Right kidney (tissue), 1 donor: ENCODE measurements at regions not wholly inside any gene's neighbourhood (a gene's known extent, or its start where the extent isn't known, plus 50 kb on each side); places are given as distances from the start of the nearest gene placed in this dataset.
"Not testable (repeated sequence)": the region's sequence is repeated elsewhere in the genome, so short reads cannot be mapped to it uniquely, and the experiment has no call there.

Experiments
- DNase-seq: peaks from one replicate; pipeline ENCODE4 v3.0.0-alpha.2; 2016

DNA sequence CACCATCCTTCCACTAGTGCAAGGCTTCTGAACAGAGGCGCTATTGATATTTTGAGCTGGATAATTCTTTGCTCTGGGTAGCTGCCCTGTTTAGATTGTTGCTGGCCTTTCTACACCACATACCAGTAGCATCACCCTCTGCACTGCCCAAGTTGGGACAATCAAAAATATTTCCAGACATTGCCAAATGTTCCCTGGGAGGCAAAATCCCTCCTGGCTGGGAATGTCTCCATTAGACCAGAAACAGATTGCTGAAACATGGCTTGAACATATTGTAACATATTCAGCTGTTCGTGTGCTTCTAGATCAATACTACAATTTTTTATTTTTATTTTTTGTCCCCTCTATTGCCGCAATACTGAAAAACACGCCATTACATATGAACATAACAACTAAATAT is 174.6 kb downstream of the ABCA8 start:
- DNase-seq = no peak

DNA sequence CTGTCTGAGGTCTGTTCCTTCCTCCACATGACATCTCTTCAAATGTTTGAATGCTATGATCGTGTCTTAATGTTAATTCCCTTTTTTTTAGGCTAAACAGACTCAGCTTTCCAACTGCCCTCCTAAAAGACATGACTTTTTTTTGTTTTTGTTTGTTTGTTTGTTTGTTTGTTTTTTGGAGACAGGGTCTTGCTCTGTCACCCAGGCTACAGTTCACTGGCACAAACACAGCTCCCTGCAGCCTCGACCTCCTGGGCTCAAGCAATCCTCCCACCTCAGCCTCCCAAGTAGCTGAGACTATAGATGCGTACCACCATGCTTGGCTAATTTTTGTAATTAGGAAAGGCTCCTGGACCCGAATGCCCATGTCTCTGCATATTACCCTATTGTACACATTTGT is 176.5 kb downstream of the ABCA8 start:
- no peak for DNase-seq

DNA sequence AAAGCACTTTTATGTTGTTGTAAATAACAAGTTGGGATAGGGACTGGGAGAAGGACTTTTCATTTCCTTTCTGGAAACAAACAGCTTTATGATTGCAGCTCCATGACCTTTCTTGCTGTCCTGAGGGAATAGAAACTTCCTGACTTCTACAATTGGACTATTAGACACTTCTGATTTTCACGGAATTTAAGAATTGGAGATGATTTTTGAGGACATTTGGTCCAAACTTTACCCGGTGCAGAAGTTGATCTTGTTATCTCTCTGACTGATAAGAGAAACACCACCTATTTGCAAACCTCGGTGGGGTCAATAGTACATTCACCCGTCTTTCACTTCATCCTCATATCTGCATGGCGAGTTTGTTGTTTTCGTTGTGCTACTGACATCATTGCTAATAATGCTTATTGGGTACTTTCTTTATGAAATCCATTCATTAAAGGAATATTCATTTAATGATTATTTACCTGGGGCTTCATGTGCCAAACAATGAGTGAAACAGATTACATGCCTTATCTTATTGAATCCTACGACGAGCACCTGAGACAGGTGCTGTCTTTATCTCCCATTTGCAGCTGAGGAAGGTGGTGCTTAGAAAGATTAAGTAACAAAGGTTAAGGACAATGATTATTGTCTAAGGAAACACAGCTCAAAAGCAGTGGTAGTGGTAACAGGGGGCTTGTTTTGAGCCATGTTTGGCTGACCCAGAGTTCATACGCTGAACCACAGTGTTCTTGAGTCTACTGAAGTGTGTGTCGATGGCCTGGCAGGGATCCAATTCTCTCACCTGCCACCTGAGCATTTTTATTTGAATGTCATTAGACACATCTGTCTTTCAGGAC is 176.9 kb upstream of the FAM20A start:
- DNase-seq = no peak

DNA sequence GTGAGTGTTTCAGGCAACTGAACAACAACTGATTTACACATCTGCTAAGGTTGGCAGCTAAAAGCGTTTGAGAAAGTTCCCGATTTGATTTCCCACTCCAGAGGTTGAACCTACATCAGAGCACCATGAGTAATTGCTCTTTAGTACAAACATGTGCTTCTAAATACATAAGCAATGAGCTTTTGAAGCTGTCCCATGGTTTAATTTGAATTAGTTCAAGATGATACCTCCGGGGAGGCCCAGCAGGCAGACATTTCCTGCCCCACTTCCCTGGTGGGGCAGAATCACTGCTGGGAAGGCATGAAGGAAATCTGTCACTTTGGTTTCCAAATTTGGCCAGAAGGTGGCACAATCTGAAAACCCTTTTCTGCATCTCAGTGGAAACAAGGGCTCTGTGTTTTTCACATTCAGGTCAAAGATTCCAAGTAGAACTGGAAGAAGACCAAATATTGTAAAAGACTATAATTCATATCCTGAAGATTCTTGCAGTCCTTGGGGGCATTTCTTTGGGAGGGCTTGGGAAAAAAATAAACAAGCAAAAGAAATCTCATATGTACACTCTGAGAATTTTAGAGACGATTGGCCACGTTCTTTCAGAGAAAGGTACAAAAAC is 176.2 kb upstream of the FAM20A start:
- DNase-seq = peak; percentile 49

DNA sequence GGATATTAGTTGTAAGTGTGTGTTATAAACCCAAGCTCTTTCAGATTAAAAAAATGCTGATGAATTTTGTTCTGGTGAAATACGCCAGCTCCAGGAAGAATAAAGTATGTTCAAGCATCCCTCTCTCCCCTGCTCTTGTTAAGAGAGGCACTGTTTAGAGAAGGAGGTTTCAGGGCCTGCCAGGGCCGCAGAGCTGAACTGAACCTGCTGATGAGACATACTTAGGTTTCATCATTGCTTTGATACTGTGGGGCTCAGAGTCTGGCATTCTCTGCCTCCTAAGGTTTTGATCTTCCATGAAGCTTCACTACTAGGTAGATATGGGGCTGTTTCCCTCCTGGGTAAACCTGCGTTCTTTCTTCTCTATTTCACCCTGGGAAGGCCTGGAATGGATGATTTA is 175.3 kb upstream of the FAM20A start:
- DNase-seq = no peak

DNA sequence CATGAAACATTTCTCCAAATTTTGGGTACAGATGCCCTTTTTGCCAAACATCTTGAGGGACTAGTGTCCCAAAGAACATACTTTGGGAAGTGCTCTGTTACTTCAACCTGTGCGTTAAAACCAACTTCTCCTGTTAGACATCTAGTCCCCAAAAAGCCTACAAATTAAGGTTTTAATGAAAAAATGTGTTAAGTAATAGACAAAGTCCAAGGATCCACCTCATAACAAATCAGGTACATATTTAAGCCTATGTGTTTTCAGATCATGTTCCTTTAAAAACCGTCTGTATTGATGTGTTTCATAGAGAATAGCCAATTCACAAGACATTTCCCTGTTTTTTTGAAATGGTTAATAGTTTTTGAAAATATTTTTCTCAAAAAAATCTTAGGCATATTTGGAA is 174.8 kb upstream of the FAM20A start:
- DNase-seq = no peak

DNA sequence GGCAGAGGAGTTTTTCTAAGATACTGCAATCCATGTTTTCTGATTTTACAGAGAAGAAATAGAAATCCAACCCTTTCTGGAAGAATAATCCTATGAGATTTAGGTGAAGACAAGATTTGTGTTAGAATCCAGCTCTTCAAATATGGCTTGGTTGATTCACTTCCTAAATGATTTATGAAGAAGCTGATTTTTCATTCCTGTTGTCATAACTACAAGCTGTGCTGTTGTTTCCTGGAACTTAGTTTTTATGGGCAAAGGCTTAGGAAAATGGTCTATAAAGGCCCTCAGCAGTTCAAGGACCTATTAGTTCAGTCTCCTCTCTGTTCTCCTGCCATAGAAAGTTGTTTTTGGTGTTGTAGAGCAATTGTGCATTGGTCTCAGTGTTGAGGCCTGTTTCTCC is 174.2 kb upstream of the FAM20A start:
- DNase-seq = no peak

DNA sequence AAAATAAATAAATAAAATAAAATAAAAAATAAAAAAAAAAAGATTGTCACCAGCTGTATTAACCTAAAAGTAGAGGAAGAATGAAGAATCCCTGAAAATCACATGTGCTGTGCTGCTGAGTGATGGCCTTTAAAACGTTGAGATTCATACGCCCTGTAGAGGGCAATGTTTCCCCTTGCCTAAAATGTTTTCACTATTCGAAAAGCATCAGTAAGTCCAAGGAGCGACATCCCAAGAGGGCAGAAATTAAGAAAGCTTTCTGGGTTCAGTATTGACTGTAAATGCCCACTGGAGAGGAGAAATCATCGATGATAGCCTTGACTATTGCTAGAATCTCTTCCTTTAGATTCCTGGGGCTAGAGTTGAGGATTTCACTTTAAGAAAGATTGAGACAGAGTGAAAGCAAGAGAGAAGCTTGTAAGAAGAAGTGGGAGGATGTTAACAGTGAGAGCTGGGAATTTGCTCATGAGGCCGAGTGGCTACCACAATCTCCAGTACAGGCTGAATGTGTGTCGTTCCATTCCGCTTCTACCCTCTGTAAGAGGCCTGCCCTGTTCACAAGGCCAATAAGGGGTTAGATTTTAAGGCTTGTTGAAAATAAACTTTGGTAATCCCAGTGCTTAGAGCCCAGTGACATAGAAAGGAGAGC is 170.8 kb upstream of the FAM20A start:
- peak; percentile 31 for DNase-seq

DNA sequence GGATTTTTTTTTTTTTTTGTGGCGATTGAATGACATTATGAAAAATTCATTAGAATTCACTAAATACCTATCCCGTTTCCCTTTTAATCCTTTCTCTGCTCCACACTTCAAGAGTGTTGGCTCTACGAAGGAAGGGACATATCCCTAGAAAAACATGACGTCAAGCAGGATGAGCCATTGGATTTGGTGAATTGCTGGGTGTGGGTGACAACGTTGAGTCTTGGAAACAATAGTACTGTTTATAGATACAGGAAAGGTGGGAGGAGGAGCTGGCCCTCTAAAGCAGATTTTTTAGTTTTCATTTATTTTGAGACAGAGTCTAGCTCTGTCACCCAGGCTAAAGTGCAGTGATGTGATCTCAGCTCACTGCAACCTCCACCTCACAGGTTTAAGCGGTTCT is 167.6 kb upstream of the FAM20A start:
- no peak for DNase-seq

DNA sequence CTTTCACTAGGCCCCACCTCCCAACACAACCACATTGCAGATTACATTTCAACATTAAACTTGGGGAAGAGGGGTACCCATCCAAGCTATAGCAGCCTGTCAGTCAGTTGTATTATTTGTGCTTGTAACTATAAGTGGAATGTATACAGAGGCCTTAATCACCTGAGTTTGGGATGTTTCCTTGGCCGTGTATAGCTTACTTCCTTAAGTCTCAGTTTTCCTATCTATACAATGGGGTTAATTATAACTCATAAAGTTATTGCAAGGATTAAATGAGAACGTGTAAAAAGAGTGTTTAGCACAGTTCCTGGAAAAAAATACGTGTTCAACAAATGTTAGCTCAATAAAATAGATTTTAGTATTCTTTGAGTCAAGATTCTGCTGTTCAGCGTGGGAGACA is 165.5 kb upstream of the FAM20A start:
- no peak for DNase-seq

DNA sequence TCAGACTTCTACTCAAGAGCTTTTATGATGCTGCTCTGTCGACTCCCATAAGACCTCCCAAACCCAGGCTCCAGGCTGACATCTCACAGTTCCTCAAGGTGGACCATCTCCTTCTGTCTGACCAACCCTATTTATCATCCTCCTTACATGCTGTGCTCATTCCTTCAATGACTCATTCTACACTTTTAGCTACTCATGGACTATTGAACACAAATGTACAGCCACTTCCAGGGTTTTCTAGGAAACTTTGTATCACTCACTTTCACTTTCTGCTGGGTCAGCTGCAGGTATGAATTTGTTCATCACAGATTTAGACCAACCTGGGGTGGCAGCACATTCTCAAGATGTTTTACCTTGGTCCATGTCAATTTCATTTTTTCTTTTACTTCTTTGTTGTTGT is 162.4 kb upstream of the FAM20A start:
- no peak for DNase-seq

DNA sequence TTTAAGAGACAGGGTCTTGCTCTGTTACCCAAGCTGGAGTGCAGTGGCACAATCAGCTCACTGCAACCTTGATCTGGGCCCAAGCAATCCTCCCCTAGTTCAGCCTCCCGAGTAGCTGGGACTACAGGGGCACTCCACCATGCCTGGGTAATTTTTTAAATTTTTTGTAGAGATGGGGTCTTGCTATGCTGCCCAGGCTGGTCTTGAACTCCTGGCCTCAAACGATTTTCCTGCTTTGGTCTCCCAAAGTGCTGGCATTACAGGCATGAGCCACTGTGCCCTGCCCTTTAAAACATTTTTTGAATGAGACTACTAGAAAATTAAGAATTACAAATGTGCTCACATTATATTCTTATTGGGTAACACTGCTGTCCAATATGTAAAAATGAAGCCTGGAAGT is 161.7 kb upstream of the FAM20A start:
- no peak for DNase-seq

DNA sequence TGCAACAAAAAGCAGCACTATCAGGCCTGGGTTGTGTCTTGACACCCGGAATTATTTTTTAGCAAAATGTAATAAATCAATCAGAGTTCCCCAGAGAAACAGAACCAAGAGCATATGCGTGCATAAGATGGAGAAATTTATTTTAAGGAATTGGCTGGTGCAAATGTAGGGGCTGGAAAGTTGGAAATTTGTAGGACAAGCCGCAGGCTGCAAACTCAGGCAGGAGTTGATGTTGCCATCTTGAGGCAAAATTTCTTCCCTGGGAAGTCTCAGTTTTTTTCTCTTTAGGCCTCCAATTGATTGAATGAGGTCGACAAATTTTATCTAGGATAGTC is 158.9 kb upstream of the FAM20A start:
- no peak for DNase-seq

DNA sequence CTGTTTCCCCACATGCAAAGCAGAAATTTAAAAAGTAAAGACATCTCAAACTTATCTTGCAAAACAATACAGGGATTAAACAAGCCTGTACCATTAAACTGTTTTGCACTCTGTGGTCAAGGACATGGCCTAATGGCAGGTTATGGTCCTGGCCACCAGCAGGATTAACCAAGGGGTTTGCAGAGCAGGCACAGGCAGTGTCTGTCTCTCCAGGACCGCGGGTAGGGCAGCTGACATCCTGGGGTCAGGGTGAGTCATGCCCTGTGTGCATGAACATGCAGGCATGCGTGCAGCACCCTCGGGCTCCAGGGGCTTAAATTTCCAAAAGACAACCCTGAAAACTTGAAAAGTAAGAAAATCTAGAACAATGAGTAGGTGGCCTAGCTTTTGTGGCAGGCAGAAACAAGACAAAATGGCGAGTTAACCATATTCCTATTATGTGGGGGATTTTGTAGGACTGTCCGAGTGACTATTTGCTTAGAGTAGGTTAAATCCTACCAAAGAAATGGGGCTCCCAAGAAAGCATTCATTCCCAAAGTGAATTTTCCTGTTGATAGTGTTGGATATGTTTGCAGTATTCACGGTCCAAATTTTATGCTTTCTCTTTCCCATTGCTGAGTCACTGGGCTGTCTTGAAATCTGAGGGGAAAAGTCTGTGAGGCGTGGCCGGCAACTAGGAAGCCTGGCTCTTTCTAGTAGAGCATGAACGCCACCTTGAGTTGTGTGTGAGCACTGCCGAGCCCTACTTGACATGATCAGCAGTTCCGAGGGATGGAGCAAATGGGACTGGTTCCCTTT is 158.4 kb upstream of the FAM20A start:
- DNase-seq = peak; percentile 70

DNA sequence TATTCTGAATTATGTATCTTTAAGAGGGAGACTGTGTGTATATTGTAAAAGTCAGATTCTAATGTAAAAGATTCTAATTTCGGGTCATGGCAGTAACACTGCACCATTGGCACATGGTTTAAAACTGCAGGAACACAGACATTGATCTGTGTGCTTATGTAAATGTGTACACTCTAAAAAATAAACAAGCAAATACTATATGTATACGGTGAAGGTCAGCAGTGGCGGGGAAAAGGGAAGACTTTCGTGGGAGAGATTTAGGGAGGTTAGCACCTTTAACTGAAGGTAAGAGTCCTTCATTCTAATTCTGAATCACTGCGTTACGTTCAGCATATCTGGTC is 157.8 kb upstream of the FAM20A start:
- no peak for DNase-seq

DNA sequence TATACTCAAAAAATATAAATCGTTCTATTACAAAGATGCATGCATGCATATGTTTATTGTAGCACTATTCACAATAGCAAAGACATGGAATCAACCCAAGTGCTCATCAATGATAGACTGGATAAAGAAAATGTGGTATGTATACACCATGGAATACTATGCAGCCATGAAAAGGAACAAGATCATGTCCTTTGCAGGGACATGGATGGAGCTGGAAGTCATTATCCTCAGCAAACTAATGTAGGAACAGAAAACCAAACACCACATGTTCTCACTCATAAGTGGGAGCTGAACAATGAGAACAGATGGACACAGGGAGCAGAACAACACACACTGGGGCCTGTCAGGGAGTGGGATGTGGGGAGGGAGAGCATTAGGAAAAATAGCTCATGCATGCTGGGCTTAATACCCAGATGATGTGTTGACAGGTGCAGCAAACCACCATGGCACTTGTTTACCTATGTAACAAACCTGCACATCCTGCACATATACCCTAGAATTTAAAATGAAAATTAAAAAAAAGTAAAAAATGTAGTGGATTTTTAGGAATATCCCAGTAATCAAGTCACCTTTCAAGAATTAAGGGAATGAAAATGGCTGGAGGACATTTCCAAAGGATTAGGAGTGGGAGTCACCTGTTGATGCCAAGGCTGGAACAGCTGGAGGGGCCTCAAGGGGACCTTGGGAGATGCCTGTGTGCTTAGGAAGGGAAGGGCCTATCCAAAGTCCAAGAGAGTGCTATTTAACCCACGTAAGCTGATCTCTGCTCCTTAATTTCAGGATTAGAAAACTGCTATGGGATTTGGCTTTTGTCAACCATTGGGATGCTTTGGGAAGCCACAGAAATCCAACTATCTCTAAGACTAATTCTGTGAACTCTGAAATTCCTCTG is 156.9 kb upstream of the FAM20A start:
- not testable (repeated sequence) for DNase-seq

DNA sequence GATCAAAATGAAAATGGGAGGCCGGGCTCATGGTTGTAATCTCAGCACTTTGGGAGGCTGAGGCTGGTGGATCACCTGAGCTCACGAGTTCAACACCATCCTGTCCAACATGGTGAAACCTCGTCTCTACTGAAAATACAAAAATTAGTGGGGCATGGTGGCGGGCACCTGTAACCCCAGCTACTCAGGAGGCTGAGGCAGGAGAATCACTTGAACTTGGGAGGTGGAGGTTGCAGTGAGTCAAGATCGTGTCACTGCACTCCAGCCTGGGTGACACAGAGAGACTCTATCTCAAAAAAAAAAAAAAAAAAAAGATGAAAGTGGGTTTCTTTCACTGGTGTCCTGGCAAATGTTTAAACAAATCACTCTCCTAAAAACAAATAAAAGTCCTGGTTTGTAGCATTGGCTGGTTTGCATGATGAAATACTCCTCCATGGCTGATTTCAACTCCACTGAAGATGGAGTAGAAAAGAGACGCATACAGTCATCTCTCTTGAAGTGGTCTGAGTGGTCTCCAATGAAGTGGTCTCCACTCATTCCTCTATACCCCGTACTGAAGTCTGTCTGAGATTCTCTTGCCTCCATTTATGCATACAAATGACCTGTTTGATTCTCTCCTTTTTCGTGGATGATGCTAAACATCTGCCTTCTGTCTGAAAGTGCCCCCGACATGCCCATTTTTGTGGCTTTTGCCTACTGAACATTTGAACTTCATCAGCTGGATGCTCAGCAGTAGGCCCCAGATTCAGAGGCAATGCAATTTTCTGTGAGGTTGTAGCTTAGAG is 153.0 kb upstream of the FAM20A start:
- no peak for DNase-seq

DNA sequence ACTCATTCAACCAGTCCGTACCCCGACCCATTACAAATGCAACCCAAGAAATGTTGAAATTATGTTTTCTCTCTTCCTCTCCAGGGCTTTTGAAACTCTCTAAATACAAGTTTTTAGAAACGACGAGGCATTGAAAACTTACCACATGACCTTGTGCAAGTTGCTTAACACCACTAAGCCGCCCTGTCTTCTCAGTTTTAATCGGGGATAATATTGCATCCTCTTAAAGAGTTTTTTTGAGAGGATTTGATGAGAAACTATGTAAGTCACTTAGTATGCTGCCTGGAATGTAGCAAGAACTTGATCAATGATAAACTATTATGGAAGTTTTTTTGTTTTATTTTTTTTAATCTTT is 149.0 kb upstream of the FAM20A start:
- no peak for DNase-seq

DNA sequence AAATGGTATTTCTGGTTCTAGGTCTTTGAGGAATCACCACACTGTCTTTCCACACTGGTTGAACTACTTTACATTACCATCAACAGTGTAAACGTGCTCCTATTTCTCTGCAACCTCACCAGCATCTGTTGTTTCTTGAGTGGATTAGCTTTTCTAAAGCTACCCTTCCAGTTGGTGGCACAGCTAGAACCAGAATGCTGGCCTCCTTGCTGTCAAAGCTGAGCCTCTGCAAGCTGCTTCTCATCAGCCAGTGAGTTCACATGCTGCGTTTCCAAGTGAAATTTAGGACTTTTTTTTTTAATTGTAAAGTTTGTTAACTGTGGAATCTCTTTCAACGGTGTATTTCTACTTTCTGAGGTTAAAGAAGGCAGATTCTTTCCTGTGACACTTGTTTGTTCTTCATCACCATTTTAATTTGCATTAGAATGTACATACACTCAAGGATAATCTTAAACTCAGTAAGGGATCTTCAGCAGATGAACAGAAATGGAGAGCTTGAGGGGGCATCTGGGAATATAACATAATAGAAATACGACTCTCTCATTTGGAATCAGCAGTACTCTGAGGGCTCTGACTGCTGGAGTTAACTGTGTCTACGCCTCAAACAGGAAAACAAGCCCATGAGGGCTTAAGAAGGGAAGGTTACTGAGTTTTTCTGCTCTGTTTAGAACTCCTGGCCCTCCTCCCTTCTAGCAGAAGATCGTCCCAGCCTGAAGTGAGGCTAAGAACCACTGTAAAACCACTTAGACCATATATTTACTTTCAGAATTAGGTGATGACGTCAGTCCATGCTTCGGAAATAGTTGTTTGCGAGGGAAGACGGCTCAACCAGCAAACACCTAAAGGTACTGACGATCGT is 148.4 kb upstream of the FAM20A start:
- DNase-seq = no peak

DNA sequence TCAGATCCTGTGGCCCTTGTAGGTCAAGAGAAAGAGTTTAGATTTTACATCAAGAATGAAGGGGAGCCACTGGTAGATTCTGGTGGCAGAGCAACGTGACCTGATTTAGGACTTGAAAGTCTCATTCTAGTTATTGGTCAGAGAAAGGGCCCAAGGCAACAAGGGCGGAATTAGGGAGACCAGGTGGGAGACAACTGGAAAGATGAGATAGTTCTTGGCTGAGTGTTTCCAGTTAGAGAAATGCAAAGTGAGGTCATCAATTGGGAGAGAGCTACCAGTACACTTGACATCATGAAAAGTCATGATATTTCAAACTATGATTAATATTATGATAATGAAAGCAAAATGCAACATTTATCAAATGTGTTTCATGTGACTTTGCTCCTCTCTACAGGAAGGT is 147.2 kb upstream of the FAM20A start:
- DNase-seq = no peak
